H1 (cell line): ENCODE measurements at regions not wholly inside any gene's neighbourhood (a gene's known extent, or its start where the extent isn't known, plus 50 kb on each side); places are given as distances from the start of the nearest gene placed in this dataset.

Experiments
- CTCF ChIA-PET: fragments of 300-600 bp; sonication (Branson Sonifier 250); formaldehyde crosslinking; loops from one replicate; lab custom pipeline; 2021; ENCODE audit not compliant: partially characterized antibody; lab: Charles Lee
- POLR2A ChIA-PET: fragments of 300-600 bp; sonication (Branson Sonifier 250); formaldehyde crosslinking; loops from one replicate; lab custom pipeline; 2021; ENCODE audit warnings: inconsistent platforms; ENCODE audit not compliant: partially characterized antibody; lab: Charles Lee
- DNase-seq, 2 experiments: peaks; one replicate each; pipeline versions ENCODE4 v3.0.0 to v3.0.0-alpha.2; 2010 to 2022; ENCODE audit warnings: low spot score in 2 of 2, low read depth in 1 of 2, mixed read lengths in 1 of 2
- FAIRE-seq: peaks from 2 replicates; lab custom pipeline; 2011; peaks lifted over from hg19 to GRCh38; lab: Jason Lieb, UNC
- H2AFZ ChIP-seq: 2 replicates; pipeline ENCODE4 v1.8.1; 2012; ENCODE audit warnings: low read length, inconsistent platforms
- H2AK5ac ChIP-seq: 2 replicates; pipeline ENCODE4 v1.6.1; 2013; ENCODE audit warnings: low read depth, low read length
- H2BK120ac ChIP-seq: replicated peaks from 2 replicates; pipeline ENCODE3; 2013; ENCODE audit warnings: low read depth, low read length, inconsistent platforms
- H2BK12ac ChIP-seq: 2 replicates; pipeline ENCODE4 v1.6.1; 2013; ENCODE audit warnings: low read depth, low read length
- H2BK15ac ChIP-seq: 2 replicates; pipeline ENCODE4 v1.6.1; 2013; ENCODE audit warnings: low read length
- H2BK20ac ChIP-seq: 2 replicates; pipeline ENCODE4 v1.6.1; 2013; ENCODE audit warnings: low read length
- H2BK5ac ChIP-seq: 2 replicates; pipeline ENCODE4 v1.6.1; 2013; ENCODE audit warnings: low read depth, low read length
- H3K14ac ChIP-seq: 2 replicates; pipeline ENCODE4 v1.6.1; 2013; ENCODE audit warnings: inconsistent platforms; ENCODE audit not compliant: insufficient read length
- H3K18ac ChIP-seq: 2 replicates; pipeline ENCODE4 v1.6.1; 2013; ENCODE audit warnings: low read length; ENCODE audit errors: extremely low read depth
- H3K23ac ChIP-seq: 2 replicates; pipeline ENCODE4 v1.6.1; 2013; ENCODE audit warnings: inconsistent platforms; ENCODE audit not compliant: insufficient read length
- H3K23me2 ChIP-seq: 2 replicates; pipeline ENCODE4 v1.6.1; 2013; ENCODE audit warnings: low read depth, low read length
- H3K27ac ChIP-seq: 2 replicates; pipeline ENCODE4 v1.6.1; 2011; ENCODE audit warnings: low read depth, low read length, inconsistent platforms
- H3K27me3 ChIP-seq, 4 experiments: replicated peaks in 1 of 4; 1 replicate in 1 of 4; 2 replicates in 3 of 4; pipeline versions ENCODE4 v1.6.1 to v1.8.1; 2011 to 2013; ENCODE audit warnings: low read length in 3 of 4, mild to moderate bottlenecking in 3 of 4, inconsistent platforms in 2 of 4, mixed read lengths in 2 of 4, moderate library complexity in 1 of 4; ENCODE audit not compliant: control insufficient read depth in 3 of 4, insufficient read depth in 3 of 4; ENCODE audit errors: extremely low read depth in 1 of 4
- H3K36me3 ChIP-seq, 4 experiments: 2 replicates each; pipeline versions ENCODE4 v1.6.1 to v1.8.1; 2011 to 2013; ENCODE audit warnings: mild to moderate bottlenecking in 4 of 4, low read length in 3 of 4, moderate library complexity in 2 of 4, control low read depth in 1 of 4, inconsistent platforms in 1 of 4; ENCODE audit not compliant: insufficient read depth in 4 of 4, control insufficient read depth in 2 of 4
- H3K4ac ChIP-seq: replicated peaks from 2 replicates; pipeline ENCODE3; 2013; ENCODE audit warnings: low read length, low read depth, mixed read lengths, inconsistent platforms; ENCODE audit not compliant: insufficient read length
- H3K4me1 ChIP-seq, 4 experiments: replicated peaks in 1 of 4; 1 replicate in 1 of 4; 2 replicates in 3 of 4; pipeline versions ENCODE4 v1.6.1 to v1.8.1; 2011 to 2013; ENCODE audit warnings: low read length in 3 of 4, inconsistent platforms in 2 of 4, mixed read lengths in 1 of 4; ENCODE audit not compliant: insufficient read depth in 4 of 4, control insufficient read depth in 3 of 4
- H3K4me2 ChIP-seq, 2 experiments: 2 replicates each; pipeline versions ENCODE4 v1.6.1 to v1.8.1; 2011 to 2013; ENCODE audit warnings: low read depth in 2 of 2, low read length in 2 of 2, control low read depth in 1 of 2, inconsistent platforms in 1 of 2, mild to moderate bottlenecking in 1 of 2; ENCODE audit not compliant: insufficient read depth in 1 of 2
- H3K4me3 ChIP-seq, 4 experiments: fragments of 200-600, 300-600 bp in 1 of 4; sonication (generic), shearing (Covaris generic), sonication (Bioruptor Twin) in 1 of 4; 2 replicates each; pipeline versions ENCODE4 v1.5.1 to v1.8.1; 2011 to 2016; ENCODE audit warnings: low read length in 4 of 4, low read depth in 3 of 4, control low read depth in 2 of 4, inconsistent platforms in 2 of 4, mild to moderate bottlenecking in 2 of 4, mixed read lengths in 1 of 4, moderate library complexity in 1 of 4; ENCODE audit not compliant: insufficient read depth in 2 of 4; ENCODE audit errors: extremely low read depth in 1 of 4
- H3K56ac ChIP-seq: replicated peaks from 2 replicates; pipeline ENCODE3; 2013; ENCODE audit warnings: low read depth, mild to moderate bottlenecking, mixed read lengths, low read length, inconsistent platforms; ENCODE audit not compliant: insufficient read length
- H3K79me1 ChIP-seq: 2 replicates; pipeline ENCODE4 v1.6.1; 2013; ENCODE audit warnings: low read depth, low read length, control low read depth
- H3K79me2 ChIP-seq, 2 experiments: 2 replicates each; pipeline versions ENCODE4 v1.6.1 to v1.8.1; 2012 to 2013; ENCODE audit warnings: low read length in 2 of 2, mild to moderate bottlenecking in 2 of 2, inconsistent platforms in 1 of 2; ENCODE audit not compliant: insufficient read depth in 2 of 2, control insufficient read depth in 1 of 2
- H3K9ac ChIP-seq, 4 experiments: replicated peaks in 1 of 4; 1 replicate in 1 of 4; 2 replicates in 3 of 4; pipeline versions ENCODE4 v1.6.1 to v1.8.1; 2011 to 2013; ENCODE audit warnings: low read depth in 3 of 4, low read length in 3 of 4, control low read depth in 2 of 4, mild to moderate bottlenecking in 2 of 4, moderate library complexity in 2 of 4, inconsistent platforms in 1 of 4; ENCODE audit errors: extremely low read depth in 1 of 4
- H3K9me3 ChIP-seq, 2 experiments: 2 replicates each; pipeline versions ENCODE4 v1.6.1 to v1.8.1; 2012 to 2013; ENCODE audit warnings: mild to moderate bottlenecking in 2 of 2, moderate library complexity in 2 of 2, control low read depth in 1 of 2, inconsistent platforms in 1 of 2, low read depth in 1 of 2, low read length in 1 of 2, mixed read lengths in 1 of 2; ENCODE audit not compliant: insufficient read depth in 2 of 2
- H4K20me1 ChIP-seq, 2 experiments: replicated peaks in 1 of 2; 2 replicates each; pipeline versions ENCODE3 to v1.8.1; 2011 to 2013; ENCODE audit warnings: inconsistent platforms in 2 of 2, low read length in 2 of 2, mild to moderate bottlenecking in 1 of 2; ENCODE audit not compliant: insufficient read depth in 2 of 2, control insufficient read depth in 1 of 2
- H4K5ac ChIP-seq: 2 replicates; pipeline ENCODE4 v1.6.1; 2013; ENCODE audit warnings: low read length, low read depth, mixed read lengths, inconsistent platforms; ENCODE audit not compliant: insufficient read length
- H4K8ac ChIP-seq: 2 replicates; pipeline ENCODE4 v1.8.0; 2013; ENCODE audit warnings: mild to moderate bottlenecking, moderate library complexity, low read length, inconsistent platforms; ENCODE audit not compliant: insufficient read depth; ENCODE audit errors: extremely low read depth
- H4K91ac ChIP-seq: replicated peaks from 2 replicates; pipeline ENCODE3; 2013; ENCODE audit warnings: low read length, mixed read lengths, inconsistent platforms; ENCODE audit not compliant: insufficient read length
- CTCF ChIP-seq, 3 experiments: IDR thresholded peaks; 1 replicate in 2 of 3; 2 replicates in 1 of 3; pipeline versions ENCODE4 v1.5.1 to v1.6.1; 2011; ENCODE audit warnings: low read length in 3 of 3, mild to moderate bottlenecking in 3 of 3, inconsistent platforms in 2 of 3, low read depth in 1 of 3, moderate library complexity in 1 of 3; ENCODE audit not compliant: insufficient read depth in 1 of 3; ENCODE audit errors: control extremely low read depth in 1 of 3
- MAX ChIP-seq: IDR thresholded peaks from 2 replicates; pipeline ENCODE4 v1.6.1; 2012; ENCODE audit warnings: inconsistent platforms
- WGBS, 2 experiments: shearing (Covaris generic) in 1 of 2; methylation state at CpG; one replicate each; pipeline versions ENCODE4 v1.1.6 to v1.1.7; 2013 to 2015; ENCODE audit warnings: low lambda C conversion rate in 2 of 2, mixed read lengths in 2 of 2, inconsistent platforms in 1 of 2, low coverage in 1 of 2, missing lambda C conversion rate in 1 of 2; ENCODE audit not compliant: insufficient replicate concordance in 2 of 2, insufficient coverage in 1 of 2, insufficient read length in 1 of 2; ENCODE audit errors: extremely low coverage in 1 of 2, missing lambda C conversion rate in 1 of 2; 5-methylcytosine and 5-hydroxymethylcytosine counted together

- Histone ChIP-seq H3K4me1 (peaks cover 1 to 11% (median 4%) of the 10 kb centered on the region in 4 experiments; a peak in 5 of 7 replicates), H2BK5ac (no peak overlapping the region), H3K14ac (no peak overlapping the region), H3K36me3 (no peaks in the 10 kb centered on the region), H3K79me2 (no peaks in the 10 kb centered on the region), H3K9ac (no peak overlapping the region), H3K27me3 (no peaks in the 10 kb centered on the region), H3K79me1 (no peaks in the 10 kb centered on the region), H3K23me2 (no peaks in the 10 kb centered on the region), H4K8ac (no peak overlapping the region), H4K5ac (no peak overlapping the region), H2BK120ac (no peak overlapping the region), H2AFZ (no peak overlapping the region), H2AK5ac (no peak overlapping the region), H3K4ac (no peak overlapping the region), H3K23ac (no peak overlapping the region), H2BK12ac (no peak overlapping the region), H3K18ac (no peak overlapping the region), H4K20me1 (no peaks in the 10 kb centered on the region), H2BK15ac (no peak overlapping the region), H2BK20ac (no peak overlapping the region), H3K4me3 (no peak overlapping the region), H4K91ac (no peak overlapping the region), H3K27ac (no peak overlapping the region), H3K56ac (no peak overlapping the region), H3K4me2 (no peak overlapping the region), H3K9me3 (no peaks in the 10 kb centered on the region)
- DNase-seq (no peak), FAIRE-seq (no peak)
- CTCF ChIA-PET, result no interaction called here
- WGBS, 2 experiments, result 88% methylated on average over 5 of the region's 5 CpGs; no CpG with 5 or more reads in 1 of the 2 experiments
- POLR2A ChIA-PET, result no interaction called here
- TF ChIP-seq CTCF (IDR thresholded peaks at IDR 0.05; ENCODE audit: control extremely low read depth in 1 of 3, insufficient read depth in 1 of 3, low read depth in 1 of 3, low read length in 3 of 3) (no peak), MAX (no peak)
Measured at GRCh38 chr6:106892186-106892585, 82.3 kb downstream of the CD24 start.
